Activated naive CD8-positive, alpha-beta T cell treated with anti-CD3 and anti-CD28 coated beads, Interleukin-2, amount 10 ng/mL, durations not matched to agents 7 days and 5 days (primary cell): ENCODE measurements at regions not wholly inside any gene's neighbourhood (a gene's known extent, or its start where the extent isn't known, plus 50 kb on each side); places are given as distances from the start of the nearest gene placed in this dataset.

Experiments
- ATAC-seq: fragments of 150-1000 bp; cut with Tn5 transposase; one replicate; pipeline ENCODE4 v1.10.0; 2021; ENCODE audit warnings: low read depth, moderate library complexity
- POLR2A ChIA-PET: fragments of 350-600 bp; sonication (Branson Sonifier 250); formaldehyde crosslinking; loops from one replicate; lab custom pipeline; 2021; ENCODE audit warnings: antibody characterized with exemption; lab: Charles Lee
- DNase-seq: peaks from one replicate; pipeline ENCODE4 v3.0.0; 2021
- H3K27ac Mint-ChIP-seq: one replicate; pipeline ENCODE4 v1.8.0; 2022; ENCODE audit warnings: mild to moderate bottlenecking, mixed read lengths
- H3K27me3 Mint-ChIP-seq: one replicate; pipeline ENCODE4 v1.8.0; 2022; ENCODE audit warnings: mild to moderate bottlenecking, moderate library complexity, mixed read lengths
- H3K36me3 Mint-ChIP-seq: one replicate; pipeline ENCODE4 v1.8.0; 2021; ENCODE audit warnings: mild to moderate bottlenecking, mixed read lengths
- H3K4me1 Mint-ChIP-seq: one replicate; pipeline ENCODE4 v1.8.0; 2021; ENCODE audit warnings: mixed read lengths
- H3K4me3 Mint-ChIP-seq: one replicate; pipeline ENCODE4 v1.8.0; 2022; ENCODE audit warnings: mild to moderate bottlenecking, moderate library complexity, mixed read lengths
- H3K9me3 Mint-ChIP-seq: one replicate; pipeline ENCODE4 v1.8.0; 2021; ENCODE audit warnings: mixed read lengths

DNA sequence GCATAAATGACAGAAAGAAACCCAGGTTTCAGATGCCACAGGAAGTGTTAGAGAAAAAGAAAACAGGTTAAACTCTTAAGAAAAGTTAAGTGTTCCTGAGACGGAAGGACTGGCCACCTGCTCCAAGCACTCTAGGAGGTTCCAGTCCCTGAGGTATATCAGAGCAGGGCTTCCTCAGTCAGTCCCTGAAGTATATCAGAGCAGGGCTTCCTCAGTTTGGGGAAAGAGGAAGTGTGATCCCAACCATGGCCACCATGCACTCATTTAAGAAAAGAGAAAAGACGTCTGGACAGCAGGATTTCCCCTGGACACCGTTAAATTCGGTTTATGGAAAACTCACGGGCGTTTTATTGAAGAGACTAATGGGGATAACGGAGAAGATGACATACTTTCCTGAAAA lies 133.4 kb upstream of the PFKP start:
- H3K27ac Mint-ChIP-seq, result no peak overlapping the region
- H3K36me3 Mint-ChIP-seq, result no peaks in the 10 kb centered on the region
- ATAC-seq, result no peak
- no peak for DNase-seq
- no peaks in the 10 kb centered on the region for H3K4me1 Mint-ChIP-seq
- H3K9me3 Mint-ChIP-seq, result no peaks in the 10 kb centered on the region
- POLR2A ChIA-PET, result no interaction called here
- H3K4me3 Mint-ChIP-seq, result no peak overlapping the region
- H3K27me3 Mint-ChIP-seq, result peaks cover 2% of the 10 kb centered on the region

DNA sequence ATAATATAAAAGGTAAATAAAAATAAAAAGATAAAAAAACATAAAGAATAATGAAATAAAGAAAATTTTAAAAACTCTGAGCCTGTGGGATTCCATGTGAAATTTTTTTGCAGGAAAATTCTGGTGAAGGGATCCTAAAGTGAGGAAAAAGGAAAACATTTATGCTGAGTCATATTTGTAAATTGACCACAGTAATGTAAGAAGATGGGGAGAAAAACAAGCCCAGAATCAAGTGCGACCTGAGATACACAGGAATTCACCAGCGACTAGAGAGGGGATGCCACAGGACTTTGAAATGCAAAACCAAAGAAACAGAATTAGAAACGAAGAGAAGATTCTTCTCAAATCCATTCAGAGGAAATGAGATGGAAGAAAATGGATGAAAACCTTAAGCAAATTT lies 133.8 kb upstream of the PFKP start:
- H3K36me3 Mint-ChIP-seq, result no peaks in the 10 kb centered on the region
- no peak overlapping the region for H3K4me3 Mint-ChIP-seq
- no peak for DNase-seq
- ATAC-seq, result no peak
- H3K9me3 Mint-ChIP-seq, result no peaks in the 10 kb centered on the region
- no peaks in the 10 kb centered on the region for H3K4me1 Mint-ChIP-seq
- peaks cover 2% of the 10 kb centered on the region for H3K27me3 Mint-ChIP-seq
- no peak overlapping the region for H3K27ac Mint-ChIP-seq
- POLR2A ChIA-PET, result no interaction called here

DNA sequence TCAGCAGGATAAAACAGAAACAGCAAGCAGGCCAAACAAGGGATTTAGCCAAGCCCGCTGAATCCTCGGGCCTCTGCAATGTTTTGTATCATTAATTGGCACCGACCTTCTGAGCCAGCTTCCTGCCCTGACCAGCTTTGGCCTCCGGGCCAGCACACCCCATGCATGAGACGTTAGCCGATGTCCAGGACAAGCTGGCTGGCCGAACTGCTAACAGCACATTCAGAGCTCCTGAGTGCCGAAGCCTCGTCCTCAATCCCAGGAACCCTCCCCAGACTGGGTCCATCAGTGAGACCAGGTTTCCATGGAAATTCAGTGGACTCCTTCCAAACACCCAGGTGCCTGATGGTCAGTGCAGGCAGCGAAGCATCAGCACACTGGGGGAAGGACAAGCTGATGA lies 134.3 kb upstream of the PFKP start:
- POLR2A ChIA-PET, result no interaction called here
- Mint-ChIP-seq H3K9me3 (no peaks in the 10 kb centered on the region), H3K27me3 (peaks cover 2% of the 10 kb centered on the region), H3K27ac (no peak overlapping the region), H3K4me3 (no peak overlapping the region), H3K36me3 (no peaks in the 10 kb centered on the region), H3K4me1 (peaks cover under 1% of the 10 kb centered on the region)
- ATAC-seq, result no peak
- DNase-seq, result no peak

DNA sequence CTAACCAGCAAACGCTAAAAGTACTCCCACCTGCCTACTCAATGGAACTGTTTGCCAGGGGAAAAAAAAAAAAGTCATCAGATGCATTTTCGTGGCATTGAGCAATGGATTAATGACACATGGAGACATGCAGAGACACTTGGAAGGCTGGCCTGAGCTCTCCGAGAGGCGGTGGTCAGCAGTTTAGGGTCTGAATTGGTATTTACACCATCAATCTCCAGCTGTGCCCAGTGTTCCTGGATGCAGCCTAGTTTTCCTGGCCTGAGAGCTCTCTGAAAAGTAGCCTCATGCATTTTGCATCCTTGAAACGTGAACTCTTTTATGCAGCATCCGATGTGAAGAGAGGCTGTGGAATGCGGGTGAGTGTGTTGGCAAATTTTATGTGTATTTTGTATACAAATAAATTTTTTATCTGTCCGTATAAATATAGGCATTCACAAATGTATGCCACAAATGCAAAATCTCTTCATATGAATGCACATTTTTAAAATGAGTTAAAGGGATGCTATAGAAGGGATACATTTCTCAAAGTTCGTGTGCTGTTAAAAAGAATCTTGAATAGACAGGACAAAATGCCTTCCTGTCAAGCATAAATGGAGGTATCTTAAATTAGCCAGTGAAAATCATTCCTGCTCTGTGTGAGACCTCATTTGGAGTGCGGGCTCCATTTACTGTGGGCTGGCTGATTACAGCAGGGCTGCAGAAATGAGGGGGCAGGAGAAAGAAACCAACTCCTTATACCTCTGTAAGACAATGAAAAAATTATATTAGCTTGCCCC lies 137.7 kb upstream of the PFKP start:
- peaks cover 9% of the 10 kb centered on the region for H3K4me1 Mint-ChIP-seq
- no peaks in the 10 kb centered on the region for H3K36me3 Mint-ChIP-seq
- ATAC-seq (no peak), DNase-seq (no peak)
- POLR2A ChIA-PET, result no interaction called here
- H3K27me3 Mint-ChIP-seq, result peaks cover 13% of the 10 kb centered on the region
- no peak overlapping the region for H3K27ac Mint-ChIP-seq
- no peak overlapping the region for H3K4me3 Mint-ChIP-seq
- no peaks in the 10 kb centered on the region for H3K9me3 Mint-ChIP-seq

DNA sequence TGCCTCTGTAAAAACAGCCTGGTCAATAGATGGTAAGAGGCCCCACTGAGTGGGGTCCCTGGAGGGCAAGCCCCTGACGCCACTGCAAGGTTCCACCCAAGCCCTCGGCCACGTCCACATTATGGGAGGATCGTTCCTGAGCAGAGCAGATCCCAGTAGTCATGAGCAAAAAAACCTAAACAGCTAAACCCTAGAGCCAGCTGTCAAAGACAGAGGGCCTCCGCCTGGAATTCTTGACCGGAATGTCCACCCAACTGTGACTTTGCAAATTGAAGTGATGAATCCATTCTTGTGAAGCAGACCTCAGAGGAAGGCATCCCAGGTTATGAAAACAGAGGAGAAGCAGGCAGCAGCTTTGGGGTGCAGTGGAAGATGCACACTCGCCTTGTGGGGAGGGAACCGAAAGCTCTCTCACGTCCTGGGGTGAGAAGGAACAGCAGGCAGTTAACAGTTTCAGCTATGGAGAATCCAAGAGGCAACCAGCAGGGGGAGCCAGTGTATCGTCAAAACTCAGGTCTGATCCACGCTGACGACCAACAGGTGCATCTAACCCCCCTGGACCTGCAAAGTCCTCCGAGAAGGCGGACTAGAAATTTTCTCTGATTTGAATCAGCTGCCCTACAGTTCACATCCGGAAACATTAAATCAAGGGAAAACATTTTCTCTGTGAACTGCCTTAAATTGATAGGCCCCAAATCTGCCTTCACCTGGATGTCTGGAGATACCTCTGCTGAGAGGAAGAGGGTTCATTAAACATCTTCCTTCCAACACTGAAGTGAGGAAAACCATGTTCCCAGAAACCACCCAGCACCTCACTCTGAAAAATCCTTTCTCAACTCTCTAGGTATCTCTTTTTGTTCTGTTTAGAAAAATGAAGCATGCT lies 139.1 kb upstream of the PFKP start:
- no peak overlapping the region for H3K27ac Mint-ChIP-seq
- no peaks in the 10 kb centered on the region for H3K9me3 Mint-ChIP-seq
- POLR2A ChIA-PET, result no interaction called here
- DNase-seq, result peak; percentile 63
- no peak overlapping the region for H3K4me3 Mint-ChIP-seq
- peaks cover 9% of the 10 kb centered on the region for H3K4me1 Mint-ChIP-seq
- no peaks in the 10 kb centered on the region for H3K36me3 Mint-ChIP-seq
- peaks cover 17% of the 10 kb centered on the region for H3K27me3 Mint-ChIP-seq
- peak; percentile 82 for ATAC-seq

DNA sequence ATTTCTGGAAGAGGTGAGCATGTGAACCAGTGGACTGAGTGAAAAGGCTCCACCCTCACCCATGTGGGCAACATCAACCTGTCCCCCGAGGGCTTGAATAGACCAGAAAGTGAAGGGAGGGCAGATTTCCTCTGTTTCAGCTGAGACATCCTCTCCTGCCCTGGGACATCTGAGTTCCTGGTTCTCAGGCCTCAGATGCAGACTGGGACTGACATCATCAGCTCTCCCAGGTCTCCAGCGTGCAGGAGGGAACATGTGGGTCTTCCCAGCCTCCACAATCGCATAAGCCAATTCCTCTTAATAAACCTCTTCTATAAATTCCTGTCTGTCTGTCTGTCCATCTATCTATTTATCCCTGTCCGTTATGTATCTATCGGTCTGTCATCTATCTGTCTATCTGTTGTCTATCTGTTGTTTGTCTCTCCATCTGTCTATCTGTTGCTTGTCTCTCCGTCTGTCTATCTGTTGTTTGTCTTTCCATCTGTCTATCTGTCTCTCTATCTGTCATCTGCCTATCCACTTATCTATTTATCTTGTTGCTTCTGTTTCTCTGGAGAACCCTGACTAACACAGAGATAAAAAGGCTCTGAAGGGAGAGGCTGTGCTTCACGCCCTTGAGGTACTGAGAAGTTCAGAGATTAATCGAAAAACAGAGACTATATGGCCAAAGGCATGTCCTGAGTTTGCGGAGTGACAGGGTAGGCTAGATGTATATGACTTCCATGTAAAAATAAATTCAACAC lies 140.3 kb upstream of the PFKP start:
- no peaks in the 10 kb centered on the region for H3K36me3 Mint-ChIP-seq
- ATAC-seq (no peak), DNase-seq (no peak)
- no peak overlapping the region for H3K27ac Mint-ChIP-seq
- H3K4me3 Mint-ChIP-seq, result no peak overlapping the region
- POLR2A ChIA-PET, result no interaction called here
- H3K27me3 Mint-ChIP-seq, result peaks cover 17% of the 10 kb centered on the region
- no peaks in the 10 kb centered on the region for H3K9me3 Mint-ChIP-seq
- H3K4me1 Mint-ChIP-seq, result peaks cover 9% of the 10 kb centered on the region

DNA sequence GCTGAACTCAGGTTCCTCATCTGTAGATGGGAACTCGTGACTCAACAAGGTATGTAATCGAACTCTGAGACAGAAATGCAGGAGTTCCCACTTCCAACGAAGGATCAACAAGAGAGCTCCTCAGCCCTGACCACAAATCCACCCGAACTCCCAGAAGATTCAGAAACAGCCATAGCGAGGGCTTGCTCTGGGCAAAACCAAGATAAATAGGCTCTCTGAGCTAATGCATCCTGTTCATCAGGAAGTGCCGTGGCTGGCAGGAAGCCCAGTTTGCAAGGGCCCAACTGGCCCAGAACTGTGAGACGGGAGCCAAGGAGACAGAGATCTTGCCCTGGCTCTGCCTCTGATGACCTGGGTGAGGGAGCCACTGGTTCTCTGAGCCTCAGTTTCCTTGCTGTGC lies 141.7 kb upstream of the PFKP start:
- Mint-ChIP-seq H3K27me3 (peaks cover 17% of the 10 kb centered on the region), H3K4me1 (peaks cover 9% of the 10 kb centered on the region), H3K36me3 (no peaks in the 10 kb centered on the region), H3K9me3 (no peaks in the 10 kb centered on the region), H3K4me3 (no peak overlapping the region), H3K27ac (no peak overlapping the region)
- DNase-seq (no peak), ATAC-seq (no peak)
- POLR2A ChIA-PET, result no interaction called here

DNA sequence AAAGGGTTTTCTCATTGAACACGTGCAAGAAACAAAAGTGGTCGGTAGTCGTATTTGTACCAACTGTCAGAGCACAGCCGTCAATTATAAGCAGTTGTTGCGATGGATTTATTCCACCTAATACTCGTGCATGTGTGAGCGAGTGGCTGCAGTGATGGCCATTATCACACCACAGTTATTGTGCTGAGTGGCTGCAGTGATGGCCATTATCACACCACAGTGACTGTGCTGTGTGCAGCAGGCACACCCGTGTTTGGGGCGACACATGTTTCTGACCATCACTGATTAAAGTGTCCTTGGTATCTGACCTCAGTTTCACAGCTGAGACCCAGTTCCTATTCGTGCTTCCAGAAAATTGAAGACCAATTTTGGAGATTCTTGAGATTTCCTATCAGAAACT lies 142.9 kb upstream of the PFKP start:
- Mint-ChIP-seq H3K4me3 (no peak overlapping the region), H3K36me3 (no peaks in the 10 kb centered on the region), H3K27me3 (peaks cover 22% of the 10 kb centered on the region), H3K27ac (no peak overlapping the region), H3K9me3 (no peaks in the 10 kb centered on the region), H3K4me1 (peaks cover 9% of the 10 kb centered on the region)
- ATAC-seq (no peak), DNase-seq (no peak)
- POLR2A ChIA-PET, result no interaction called here

DNA sequence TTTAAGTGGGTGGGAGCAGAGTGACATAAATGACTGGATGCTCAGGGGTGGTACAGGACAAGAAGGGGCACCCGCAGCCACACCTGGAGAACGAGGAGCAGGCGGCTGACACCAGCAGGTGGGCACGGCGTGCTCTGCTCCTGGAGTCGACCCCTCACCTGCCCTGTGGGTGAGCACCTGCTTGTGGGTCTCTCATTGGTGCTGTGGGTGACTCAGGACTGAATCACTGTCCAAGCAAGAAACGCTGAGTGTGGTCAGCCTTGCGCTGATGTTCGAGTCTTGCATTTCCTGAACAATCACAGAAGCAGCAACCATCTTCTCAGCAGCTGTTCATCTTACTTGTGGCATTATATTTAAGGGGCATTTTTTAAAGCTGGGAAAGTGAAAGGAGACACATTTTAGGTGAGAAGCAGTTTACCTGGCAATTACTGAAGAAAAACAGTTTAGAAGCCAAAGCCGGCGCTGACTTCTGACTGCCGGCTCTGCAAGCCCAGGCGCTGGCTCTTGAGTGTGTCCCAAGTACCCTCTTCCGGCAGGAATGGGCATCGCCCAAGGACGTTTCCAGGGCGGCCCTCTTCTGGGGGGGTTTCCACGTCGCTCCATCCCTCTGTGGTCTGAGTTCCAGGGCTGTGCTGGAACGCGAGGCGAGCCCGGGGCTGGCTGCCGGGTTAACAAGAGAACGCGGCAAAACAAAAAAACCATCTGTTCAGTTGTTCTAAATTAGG lies 145.2 kb upstream of the PFKP start:
- Mint-ChIP-seq H3K9me3 (no peaks in the 10 kb centered on the region), H3K36me3 (no peaks in the 10 kb centered on the region), H3K4me1 (peaks cover 7% of the 10 kb centered on the region), H3K27me3 (peaks cover 25% of the 10 kb centered on the region), H3K4me3 (no peak overlapping the region), H3K27ac (no peak overlapping the region)
- DNase-seq (no peak), ATAC-seq (no peak)
- POLR2A ChIA-PET, result no interaction called here

DNA sequence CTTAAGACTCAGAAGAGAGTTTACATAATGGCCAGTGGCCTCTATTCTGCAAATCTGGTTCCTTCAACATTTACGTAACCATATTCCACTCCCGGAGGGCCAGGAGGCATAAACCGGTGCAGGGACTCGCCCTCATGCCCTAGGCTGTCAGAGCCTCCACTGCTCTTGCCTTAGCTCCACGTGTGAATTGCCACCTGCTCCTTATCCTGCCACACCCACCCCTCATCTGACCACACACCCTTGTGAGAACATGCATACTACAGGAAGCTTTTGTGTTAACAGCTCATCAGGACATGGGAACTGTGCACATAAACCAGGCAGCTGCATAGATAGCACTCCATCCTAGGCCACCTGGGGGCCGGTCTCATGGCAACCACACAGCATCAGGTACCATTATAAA lies 146.7 kb upstream of the PFKP start:
- Mint-ChIP-seq H3K27ac (no peak overlapping the region), H3K36me3 (no peaks in the 10 kb centered on the region), H3K4me1 (peaks cover 4% of the 10 kb centered on the region), H3K4me3 (no peak overlapping the region), H3K9me3 (no peaks in the 10 kb centered on the region), H3K27me3 (peaks cover 19% of the 10 kb centered on the region)
- POLR2A ChIA-PET, result no interaction called here
- no peak for ATAC-seq
- no peak for DNase-seq

DNA sequence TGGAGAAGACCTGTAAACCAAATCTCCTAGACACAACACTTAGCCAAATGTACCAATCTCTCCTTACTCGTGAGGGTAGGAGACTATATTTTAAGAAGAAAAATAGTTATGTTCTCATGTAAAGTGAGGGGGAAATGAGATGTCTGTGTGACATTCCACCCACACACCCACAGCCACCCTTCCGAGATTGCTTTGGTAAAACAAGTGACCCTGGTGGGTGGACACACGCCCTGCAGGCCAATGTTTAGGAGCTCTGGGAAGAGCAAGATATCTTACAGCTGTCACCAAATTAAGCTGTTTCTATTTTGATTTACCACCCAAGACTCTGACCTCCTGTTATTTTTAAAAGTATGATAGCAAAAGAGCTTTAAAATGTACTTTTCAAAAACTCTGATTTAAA lies 147.2 kb upstream of the PFKP start:
- H3K4me1 Mint-ChIP-seq, result no peaks in the 10 kb centered on the region
- POLR2A ChIA-PET, result no interaction called here
- peaks cover 18% of the 10 kb centered on the region for H3K27me3 Mint-ChIP-seq
- H3K9me3 Mint-ChIP-seq, result no peaks in the 10 kb centered on the region
- H3K4me3 Mint-ChIP-seq, result no peak overlapping the region
- DNase-seq, result no peak
- H3K27ac Mint-ChIP-seq, result no peak overlapping the region
- no peaks in the 10 kb centered on the region for H3K36me3 Mint-ChIP-seq
- no peak for ATAC-seq

DNA sequence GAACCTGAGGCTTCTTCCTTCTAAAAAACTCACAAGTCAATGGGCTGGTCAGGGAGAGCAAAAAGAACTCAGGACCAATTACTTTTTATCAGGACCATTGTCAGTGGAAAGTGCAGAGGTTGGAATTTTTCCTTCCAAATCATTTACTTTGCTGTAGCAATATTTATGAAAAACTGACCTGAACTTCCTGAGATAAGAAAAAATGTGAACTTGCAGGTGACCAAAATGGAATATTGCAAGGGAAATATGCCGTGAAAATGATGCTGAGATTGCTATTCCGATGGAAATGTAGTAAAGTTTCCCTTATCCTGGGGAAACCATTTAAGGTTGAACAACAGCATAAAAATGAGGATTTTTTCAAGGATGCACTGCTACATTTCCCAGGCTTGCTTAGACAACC lies 148.3 kb upstream of the PFKP start:
- no peaks in the 10 kb centered on the region for H3K36me3 Mint-ChIP-seq
- DNase-seq, result no peak

DNA sequence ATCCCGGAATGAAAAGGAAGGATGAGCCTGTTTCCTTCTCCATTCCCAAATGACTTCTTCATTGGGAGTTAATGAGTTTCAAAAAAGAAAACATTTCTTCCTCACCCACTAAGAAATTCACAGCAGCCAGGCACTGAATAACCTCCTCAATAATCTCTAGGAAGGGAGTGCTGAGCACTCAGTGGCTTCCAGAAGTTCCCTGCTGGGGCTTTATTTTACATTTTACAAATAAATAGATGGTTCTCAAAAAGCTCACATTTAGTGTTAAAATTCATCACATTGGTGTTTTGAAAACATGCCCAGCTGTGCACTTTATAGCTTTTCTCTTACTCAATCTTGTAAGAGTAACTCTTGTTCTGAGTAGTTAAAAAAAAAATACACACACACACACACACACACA lies 148.9 kb upstream of the PFKP start:
- Mint-ChIP-seq H3K36me3 (no peaks in the 10 kb centered on the region), H3K27me3 (peaks cover 14% of the 10 kb centered on the region), H3K9me3 (no peaks in the 10 kb centered on the region), H3K4me3 (no peak overlapping the region), H3K4me1 (no peaks in the 10 kb centered on the region), H3K27ac (no peak overlapping the region)
- DNase-seq (no peak), ATAC-seq (no peak)
- POLR2A ChIA-PET, result no interaction called here

More for the DNA sequence above, 148.3 kb upstream of the PFKP start:
- peaks cover 15% of the 10 kb centered on the region for H3K27me3 Mint-ChIP-seq
- H3K27ac Mint-ChIP-seq, result no peak overlapping the region
- H3K4me3 Mint-ChIP-seq, result no peak overlapping the region
- ATAC-seq, result no peak
- no peaks in the 10 kb centered on the region for H3K9me3 Mint-ChIP-seq
- no peaks in the 10 kb centered on the region for H3K4me1 Mint-ChIP-seq
- POLR2A ChIA-PET, result no interaction called here
